Hypothalamus (tissue), 51 donors: ENCODE measurements at regions not wholly inside any gene's neighbourhood (a gene's known extent, or its start where the extent isn't known, plus 50 kb on each side); places are given as distances from the start of the nearest gene placed in this dataset.
A peak's percentile ranks its signal among the peaks of the same experiment; 100 is the strongest.

Experiments
- DNase-seq, 51 donors: peaks; one replicate each; lab custom pipeline; 2025; lab: John Stamatoyannopoulos, UW

- DNase-seq: no peak
Measured at GRCh38 chr5:135208555-135208902, 174.5 kb upstream of the PITX1 start.

GRCh38 chr5:135207866-135208265, 173.8 kb upstream of the PITX1 start:
- DNase-seq: no peak

- DNase-seq: no peak
Measured at GRCh38 chr5:135206862-135207261, 172.8 kb upstream of the PITX1 start.

- no peak for DNase-seq
Measured at GRCh38 chr5:135205632-135206349, 171.8 kb upstream of the PITX1 start.

GRCh38 chr5:135204151-135204600, 170.1 kb upstream of the PITX1 start:
- DNase-seq: no peak

- no peak for DNase-seq
Measured at GRCh38 chr5:135203593-135204036, 169.6 kb upstream of the PITX1 start.

GRCh38 chr5:135203019-135203418, 169.0 kb upstream of the PITX1 start:
- DNase-seq: no peak

- no peak for DNase-seq
Measured at GRCh38 chr5:135199919-135200318, 165.9 kb upstream of the PITX1 start.

- no peak for DNase-seq
Measured at GRCh38 chr5:135196483-135196882, 162.5 kb upstream of the PITX1 start.

- peak in 7 of 51 donors; percentile 5 to 46 (median 12) for DNase-seq
Measured at GRCh38 chr5:135195270-135195608, 161.2 kb upstream of the PITX1 start.

GRCh38 chr5:135194573-135195269, 160.7 kb upstream of the PITX1 start:
- DNase-seq: peak in 5 of 51 donors; percentile 14 to 46 (median 16)

- DNase-seq: no peak
Measured at GRCh38 chr5:135194126-135194488, 160.1 kb upstream of the PITX1 start.

GRCh38 chr5:135193213-135194125, 159.4 kb upstream of the PITX1 start:
- no peak for DNase-seq

- DNase-seq: no peak
Measured at GRCh38 chr5:135192351-135192750, 158.3 kb upstream of the PITX1 start.

- peak in 35 of 51 donors; percentile 9 to 70 (median 48) for DNase-seq
Measured at GRCh38 chr5:135191084-135191826, 157.2 kb upstream of the PITX1 start.

- DNase-seq: no peak
Measured at GRCh38 chr5:135190416-135191083, 156.5 kb upstream of the PITX1 start.

- no peak for DNase-seq
Measured at GRCh38 chr5:135189024-135189423, 155.0 kb upstream of the PITX1 start.

- no peak for DNase-seq
Measured at GRCh38 chr5:135188233-135188914, 154.3 kb upstream of the PITX1 start.
